Neutrophil (primary cell): ENCODE measurements at regions not wholly inside any gene's neighbourhood (a gene's known extent, or its start where the extent isn't known, plus 50 kb on each side); places are given as distances from the start of the nearest gene placed in this dataset.

ENCODE experiments used
- H3K27ac ChIP-seq: fragments of 200-600 bp; sonication (generic); 2 replicates; pipeline ENCODE4 v1.5.1; 2016; ENCODE audit warnings: mild to moderate bottlenecking, moderate library complexity
- H3K27me3 ChIP-seq: fragments of 200-600 bp; sonication (generic); 2 replicates; pipeline ENCODE4 v1.6.0; 2016; ENCODE audit warnings: mild to moderate bottlenecking
- H3K36me3 ChIP-seq: fragments of 200-600 bp; sonication (generic); 2 replicates; pipeline ENCODE4 v1.5.1; 2017
- H3K4me1 ChIP-seq, 2 experiments: fragments of 200-600 bp in 1 of 2; sonication (generic) in 1 of 2; 1 replicate in 1 of 2; 2 replicates in 1 of 2; pipeline versions ENCODE4 v1.5.1 to v1.6.1; 2013 to 2016; ENCODE audit warnings: low read depth in 1 of 2, low read length in 1 of 2, mild to moderate bottlenecking in 1 of 2, moderate library complexity in 1 of 2; ENCODE audit not compliant: control insufficient read depth in 1 of 2, insufficient read depth in 1 of 2
- H3K4me3 ChIP-seq, 2 experiments: fragments of 200-600 bp in 1 of 2; sonication (generic) in 1 of 2; 1 replicate in 1 of 2; 2 replicates in 1 of 2; pipeline ENCODE4 v1.5.1; 2013 to 2016; ENCODE audit warnings: low read depth in 1 of 2, low read length in 1 of 2, mild to moderate bottlenecking in 1 of 2, moderate library complexity in 1 of 2
- H3K9me3 ChIP-seq: fragments of 200-600 bp; sonication (generic); 2 replicates; pipeline ENCODE4 v1.5.1; 2016
- TF ChIP-seq, protein P1 (sequence below): fragments of 200-600 bp; sonication (generic); IDR thresholded peaks from 2 replicates; pipeline ENCODE4 v1.5.1; 2016; ENCODE audit warnings: antibody characterized with exemption

DNA sequence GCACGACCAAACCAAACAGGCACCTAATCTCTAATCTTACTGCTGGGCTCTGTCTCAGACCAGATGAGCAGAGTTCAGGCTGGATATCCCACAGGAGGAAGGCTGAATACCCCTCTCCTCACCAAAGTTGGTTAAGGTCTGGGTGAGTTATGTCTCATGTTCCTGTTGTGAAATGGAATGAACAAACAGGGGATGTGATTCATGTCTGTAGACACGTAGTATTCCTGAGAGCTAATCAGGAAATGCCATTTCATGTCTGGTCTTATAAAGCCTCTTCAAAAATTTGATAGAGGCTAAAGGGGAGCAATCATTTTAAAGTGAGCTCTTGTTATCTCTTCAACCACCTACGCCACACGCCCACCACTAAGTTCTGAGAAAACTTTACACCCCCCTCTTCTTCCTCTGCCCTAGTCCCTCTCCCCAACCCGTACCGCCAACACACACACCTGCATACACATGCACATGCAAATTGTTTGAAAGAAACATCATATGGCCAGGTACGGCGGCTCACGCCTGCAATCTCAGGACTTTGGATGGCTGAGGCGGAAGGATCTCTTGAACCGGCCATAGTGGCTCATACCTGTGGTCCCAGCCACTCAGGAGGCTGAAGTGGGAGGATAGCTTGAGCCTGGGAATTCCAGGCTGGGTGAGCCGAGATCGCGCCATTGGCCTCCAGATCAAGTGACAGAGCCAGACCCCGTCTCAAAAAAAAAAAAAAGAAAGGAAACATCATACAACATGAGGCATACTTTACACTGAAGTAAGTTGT, 69.8 kb upstream of the RAI14 start:
- TF ChIP-seq, protein P1, sequence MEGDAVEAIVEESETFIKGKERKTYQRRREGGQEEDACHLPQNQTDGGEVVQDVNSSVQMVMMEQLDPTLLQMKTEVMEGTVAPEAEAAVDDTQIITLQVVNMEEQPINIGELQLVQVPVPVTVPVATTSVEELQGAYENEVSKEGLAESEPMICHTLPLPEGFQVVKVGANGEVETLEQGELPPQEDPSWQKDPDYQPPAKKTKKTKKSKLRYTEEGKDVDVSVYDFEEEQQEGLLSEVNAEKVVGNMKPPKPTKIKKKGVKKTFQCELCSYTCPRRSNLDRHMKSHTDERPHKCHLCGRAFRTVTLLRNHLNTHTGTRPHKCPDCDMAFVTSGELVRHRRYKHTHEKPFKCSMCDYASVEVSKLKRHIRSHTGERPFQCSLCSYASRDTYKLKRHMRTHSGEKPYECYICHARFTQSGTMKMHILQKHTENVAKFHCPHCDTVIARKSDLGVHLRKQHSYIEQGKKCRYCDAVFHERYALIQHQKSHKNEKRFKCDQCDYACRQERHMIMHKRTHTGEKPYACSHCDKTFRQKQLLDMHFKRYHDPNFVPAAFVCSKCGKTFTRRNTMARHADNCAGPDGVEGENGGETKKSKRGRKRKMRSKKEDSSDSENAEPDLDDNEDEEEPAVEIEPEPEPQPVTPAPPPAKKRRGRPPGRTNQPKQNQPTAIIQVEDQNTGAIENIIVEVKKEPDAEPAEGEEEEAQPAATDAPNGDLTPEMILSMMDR, result no peak
- Histone ChIP-seq H3K36me3 (no peaks in the 10 kb centered on the region), H3K27me3 (no peaks in the 10 kb centered on the region), H3K4me3 (no peak overlapping the region), H3K27ac (no peak overlapping the region), H3K9me3 (no peaks in the 10 kb centered on the region), H3K4me1 (no peaks in the 10 kb centered on the region)

DNA sequence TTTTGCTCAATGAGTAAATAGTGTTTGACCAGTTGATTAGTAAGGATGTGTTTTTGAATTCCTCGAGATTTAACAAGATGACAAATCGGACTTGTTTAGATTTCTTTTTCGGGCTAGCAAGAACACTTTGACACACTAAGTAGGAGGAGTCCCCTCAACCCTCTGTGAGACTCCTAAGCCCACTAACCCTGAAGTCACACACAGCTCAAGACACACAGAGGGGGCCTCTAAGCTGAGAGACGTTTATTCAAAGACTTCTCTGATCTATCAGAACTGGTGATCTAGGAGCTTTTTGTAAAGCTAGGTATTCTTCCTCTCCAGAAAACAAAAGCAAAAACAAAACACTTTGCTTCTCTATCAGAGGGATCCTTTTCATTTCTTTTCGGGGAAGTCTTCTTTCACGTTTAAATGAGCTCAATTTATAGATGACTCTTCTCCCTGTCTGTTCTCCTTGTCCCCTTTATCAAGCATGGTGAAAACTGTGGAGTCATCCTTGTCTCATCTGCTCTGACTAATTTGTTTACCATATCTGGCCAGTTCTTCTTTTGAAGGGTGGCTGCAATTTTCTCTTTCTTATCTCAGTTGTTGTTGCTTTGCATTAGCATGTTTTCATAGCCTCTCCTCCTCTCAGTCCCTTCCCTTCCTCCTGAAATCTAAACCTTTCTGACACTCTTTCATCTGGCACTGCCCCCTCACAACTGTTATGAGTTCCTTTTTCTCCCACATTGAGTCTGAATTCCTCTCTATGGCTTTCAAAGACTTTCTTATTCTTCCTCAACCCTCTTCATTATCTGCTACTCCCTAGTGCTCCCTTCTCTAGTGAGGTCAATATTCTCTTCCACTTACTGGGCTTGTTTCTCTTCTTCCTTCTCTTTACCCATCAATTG, 68.5 kb upstream of the RAI14 start:
- Histone ChIP-seq H3K27me3 (no peaks in the 10 kb centered on the region), H3K4me3 (no peak overlapping the region)

DNA sequence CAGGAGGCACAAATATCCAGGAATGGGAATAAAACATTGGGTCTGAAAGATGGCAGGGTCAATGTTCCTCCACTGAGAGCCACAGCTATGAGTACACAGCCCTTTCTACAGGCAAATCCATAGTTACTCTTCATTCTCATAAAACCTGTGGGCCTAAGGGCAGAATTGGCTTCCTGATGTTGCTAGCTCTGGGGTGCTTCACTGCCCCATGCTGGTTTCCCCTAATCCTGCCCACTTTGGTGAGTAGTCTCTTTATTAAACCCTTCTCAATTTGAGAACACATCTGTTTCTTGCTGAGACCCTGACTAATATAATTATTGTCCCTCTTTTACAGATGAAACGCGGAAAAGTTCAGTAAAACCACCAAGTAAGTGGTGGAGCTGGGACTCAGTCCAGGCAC, 66.3 kb upstream of the RAI14 start:
- Histone ChIP-seq H3K36me3 (no peaks in the 10 kb centered on the region), H3K4me3 (no peak overlapping the region), H3K27me3 (no peaks in the 10 kb centered on the region), H3K9me3 (no peaks in the 10 kb centered on the region), H3K27ac (no peak overlapping the region), H3K4me1 (no peaks in the 10 kb centered on the region)
- TF ChIP-seq, protein P1, result no peak

More for the DNA sequence above, 68.5 kb upstream of the RAI14 start:
- no peaks in the 10 kb centered on the region for H3K4me1 ChIP-seq
- H3K27ac ChIP-seq, result no peak overlapping the region
- TF ChIP-seq, protein P1, result no peak
- no peaks in the 10 kb centered on the region for H3K36me3 ChIP-seq
- H3K9me3 ChIP-seq, result no peaks in the 10 kb centered on the region

DNA sequence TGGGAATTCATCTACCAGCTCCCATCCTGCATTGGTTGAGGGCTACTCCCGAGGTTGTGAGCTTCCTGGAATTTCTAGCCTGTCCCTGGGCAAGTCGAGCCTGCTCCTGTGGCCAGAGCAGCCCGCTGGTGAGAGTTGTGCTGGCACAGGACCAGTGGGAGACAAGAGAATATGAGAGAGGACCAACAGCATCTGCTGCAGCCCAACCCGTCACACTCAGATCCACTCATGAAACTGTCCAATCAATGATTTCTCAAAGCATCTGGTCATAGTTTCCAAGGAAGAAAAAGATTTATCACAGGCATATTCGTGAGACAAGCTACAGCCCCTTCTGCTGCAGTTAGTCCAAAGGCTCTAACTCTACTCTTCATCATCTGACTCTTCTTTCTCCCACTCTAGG, 64.4 kb upstream of the RAI14 start:
- TF ChIP-seq, protein P1, result no peak
- Histone ChIP-seq H3K4me1 (no peaks in the 10 kb centered on the region), H3K9me3 (no peaks in the 10 kb centered on the region), H3K36me3 (no peaks in the 10 kb centered on the region), H3K27me3 (no peaks in the 10 kb centered on the region), H3K27ac (no peak overlapping the region), H3K4me3 (no peak overlapping the region)

DNA sequence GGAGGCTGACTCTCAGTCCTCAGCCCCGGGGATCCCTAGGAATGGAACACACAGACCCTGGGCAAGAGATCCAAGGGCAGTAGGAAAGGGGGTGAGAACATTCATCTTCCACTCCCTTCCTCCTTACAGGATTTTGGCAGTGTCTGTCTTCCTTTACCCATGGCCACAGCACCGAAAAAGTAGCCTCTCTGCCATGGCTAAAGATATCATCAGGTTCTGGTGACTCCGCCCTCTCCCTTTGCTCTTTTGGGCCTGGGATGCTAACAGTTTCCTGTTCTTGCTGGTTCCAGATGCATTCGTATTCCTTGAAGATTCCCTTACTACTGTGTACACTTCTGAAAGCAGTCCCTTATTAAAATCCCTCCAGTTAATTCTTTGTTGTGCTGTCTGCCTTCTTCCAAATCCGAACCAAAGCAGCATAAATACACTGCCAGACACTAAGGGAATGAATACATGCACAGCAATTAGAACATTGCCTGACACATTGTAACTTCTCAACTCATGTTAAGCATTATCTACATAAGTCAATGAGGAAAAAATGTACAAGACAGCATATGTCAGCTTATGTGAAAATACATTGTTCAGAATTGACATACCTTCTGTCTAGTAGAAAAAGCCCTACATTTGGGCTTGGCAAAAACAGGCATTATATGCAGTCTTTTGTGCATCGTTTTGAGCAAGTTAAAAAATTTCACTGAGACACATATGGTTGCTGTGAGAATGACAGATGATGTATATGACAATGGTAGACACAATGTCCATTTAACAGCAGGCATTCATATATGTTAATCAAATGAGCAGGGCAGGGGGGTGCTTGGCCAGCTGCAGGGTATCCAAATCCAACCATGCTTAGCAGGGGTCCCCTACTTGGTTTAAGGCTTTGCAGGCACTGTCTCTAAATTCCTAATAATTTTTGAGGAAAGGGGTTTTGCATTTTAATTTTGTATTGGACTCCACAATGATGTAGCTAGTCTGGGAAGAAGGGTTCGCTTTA, 58.8 kb upstream of the RAI14 start:
- Histone ChIP-seq H3K27me3 (no peaks in the 10 kb centered on the region), H3K4me3 (no peak overlapping the region), H3K27ac (no peak overlapping the region), H3K9me3 (no peaks in the 10 kb centered on the region), H3K36me3 (no peaks in the 10 kb centered on the region), H3K4me1 (no peaks in the 10 kb centered on the region)
- TF ChIP-seq, protein P1, result no peak
